NCI-H146 treated with DMSO at 0.1 percent for 48 hours (cell line): ENCODE measurements at regions not wholly inside any gene's neighbourhood (a gene's known extent, or its start where the extent isn't known, plus 50 kb on each side); places are given as distances from the start of the nearest gene placed in this dataset.

Experiments
- DNase-seq: peaks from one replicate; lab custom pipeline; 2025; ENCODE audit not compliant: unreplicated experiment; lab: John Stamatoyannopoulos, UW

- DNase-seq, result no peak
Observed at GRCh38 chr3:804211-804610, 288.6 kb upstream of the CNTN6 start.

GRCh38 chr3:805326-805725, 287.5 kb upstream of the CNTN6 start:
- DNase-seq, result no peak

GRCh38 chr3:806006-806405, 286.8 kb upstream of the CNTN6 start:
- no peak for DNase-seq

- DNase-seq, result no peak
Observed at GRCh38 chr3:816605-817004, 276.2 kb upstream of the CNTN6 start.

GRCh38 chr3:834679-835078, 258.1 kb upstream of the CNTN6 start:
- DNase-seq, result no peak

GRCh38 chr3:835096-835495, 257.7 kb upstream of the CNTN6 start:
- DNase-seq, result no peak

- no peak for DNase-seq
Observed at GRCh38 chr3:839981-840380, 252.8 kb upstream of the CNTN6 start.

GRCh38 chr3:851098-851790, 241.6 kb upstream of the CNTN6 start:
- DNase-seq, result no peak

- no peak for DNase-seq
Observed at GRCh38 chr3:852033-852432, 240.8 kb upstream of the CNTN6 start.

GRCh38 chr3:853489-853888, 239.3 kb upstream of the CNTN6 start:
- DNase-seq, result no peak

- no peak for DNase-seq
Observed at GRCh38 chr3:859135-859534, 233.7 kb upstream of the CNTN6 start.

- no peak for DNase-seq
Observed at GRCh38 chr3:861721-862120, 231.1 kb upstream of the CNTN6 start.

GRCh38 chr3:869269-869668, 223.6 kb upstream of the CNTN6 start:
- DNase-seq, result no peak

- no peak for DNase-seq
Observed at GRCh38 chr3:869734-870133, 223.1 kb upstream of the CNTN6 start.

- DNase-seq, result no peak
Observed at GRCh38 chr3:871651-872050, 221.2 kb upstream of the CNTN6 start.

GRCh38 chr3:877001-877400, 215.8 kb upstream of the CNTN6 start:
- DNase-seq, result no peak

GRCh38 chr3:878746-879145, 214.1 kb upstream of the CNTN6 start:
- no peak for DNase-seq

- DNase-seq, result no peak
Observed at GRCh38 chr3:880371-880770, 212.5 kb upstream of the CNTN6 start.

GRCh38 chr3:882533-882932, 210.3 kb upstream of the CNTN6 start:
- DNase-seq, result no peak

- DNase-seq, result no peak
Observed at GRCh38 chr3:901953-902778, 190.7 kb upstream of the CNTN6 start.

- DNase-seq, result no peak
Observed at GRCh38 chr3:905217-905616, 187.6 kb upstream of the CNTN6 start.

- no peak for DNase-seq
Observed at GRCh38 chr3:906739-907138, 186.1 kb upstream of the CNTN6 start.

- DNase-seq, result no peak
Observed at GRCh38 chr3:908839-909238, 184.0 kb upstream of the CNTN6 start.
